Stimulated activated CD8-positive, alpha-beta memory T cell treated with anti-CD3 and anti-CD28 coated beads, Interleukin-12 subunit alpha, Interleukin-12 subunit beta, amount 100 ng/mL, for 24 hours (primary cell): ENCODE measurements at regions not wholly inside any gene's neighbourhood (a gene's known extent, or its start where the extent isn't known, plus 50 kb on each side); places are given as distances from the start of the nearest gene placed in this dataset.

Experiments used
- DNase-seq: peaks from one replicate; pipeline ENCODE4 v3.0.0-alpha.2; 2020; ENCODE audit errors: extremely low read depth

DNA sequence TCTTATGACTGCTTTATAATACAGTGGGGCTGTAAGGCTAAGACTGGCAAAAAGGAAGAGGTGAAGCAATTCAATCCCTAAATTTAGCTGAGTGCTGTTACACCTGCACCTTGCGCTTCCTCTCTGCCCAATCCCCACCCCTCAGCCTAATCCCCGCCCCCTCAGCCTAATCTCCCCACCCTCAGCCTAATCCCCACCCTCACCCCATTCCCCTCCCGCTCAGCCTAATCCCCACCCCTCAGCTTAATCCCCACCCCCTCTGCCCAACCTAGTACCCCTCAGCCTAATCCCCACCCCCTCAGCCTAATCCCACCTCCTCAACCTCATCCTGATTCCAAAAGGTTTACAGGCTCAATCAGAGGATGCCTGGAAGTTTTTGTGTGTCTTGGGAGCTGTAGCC, 155.5 kb downstream of the PMP22 start:
- DNase-seq: no peak

DNA sequence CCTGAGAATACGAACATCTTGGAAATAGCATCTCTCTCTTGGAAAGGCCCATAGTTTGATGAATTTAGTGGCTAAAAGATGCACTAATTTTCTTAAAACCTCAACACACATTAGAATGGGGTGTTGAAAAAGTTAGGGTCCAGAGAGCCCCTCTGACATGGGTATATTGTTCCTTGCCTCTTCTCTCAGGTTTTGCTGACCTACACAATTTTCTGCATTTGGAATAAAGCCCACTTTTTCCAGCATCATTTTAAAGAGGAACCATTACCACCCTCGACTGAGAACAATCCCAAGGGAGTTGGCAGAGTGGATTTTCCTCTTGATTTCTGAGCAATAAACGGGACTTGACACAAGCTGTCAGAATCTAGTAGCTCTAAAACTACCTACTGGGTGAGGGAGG, 156.1 kb downstream of the PMP22 start:
- no peak for DNase-seq

DNA sequence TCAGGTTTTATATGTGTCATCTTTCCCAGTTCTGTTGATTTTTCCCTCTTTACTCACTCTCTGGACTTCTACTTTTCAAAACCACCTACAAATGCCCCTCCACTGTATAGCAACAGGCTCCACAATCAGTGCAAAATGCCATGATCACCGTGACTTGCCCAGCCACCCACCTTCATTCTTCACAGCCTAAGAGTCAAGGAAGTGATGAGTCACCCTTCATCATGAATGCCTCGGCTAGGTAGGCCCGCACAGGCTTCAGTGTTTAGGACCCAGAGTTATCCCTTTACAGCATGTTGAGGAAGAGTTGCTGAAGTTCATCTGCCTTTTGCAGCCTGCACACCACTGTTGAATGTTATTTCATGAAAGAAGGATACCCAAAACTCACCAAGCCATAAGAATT, 158.6 kb downstream of the PMP22 start:
- no peak for DNase-seq

DNA sequence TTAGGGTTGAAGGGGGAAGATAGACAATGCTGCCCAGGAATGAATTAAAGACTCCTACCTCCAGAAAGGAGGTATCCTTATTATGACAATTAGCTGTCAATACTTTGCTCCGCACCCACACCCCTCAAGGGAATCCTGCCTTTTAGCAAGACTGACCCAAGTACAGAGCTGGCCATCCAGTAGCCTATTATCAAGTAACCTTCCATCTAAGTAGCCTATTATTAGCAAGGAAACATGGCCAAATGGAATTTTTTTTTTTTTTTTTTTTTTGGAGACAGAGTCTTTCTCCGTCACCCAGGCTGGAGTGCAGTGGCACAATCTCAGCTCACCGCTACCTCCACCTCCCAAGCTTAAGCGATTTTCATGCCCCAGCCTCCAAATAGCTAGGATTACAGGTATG, 161.3 kb downstream of the PMP22 start:
- no peak for DNase-seq

DNA sequence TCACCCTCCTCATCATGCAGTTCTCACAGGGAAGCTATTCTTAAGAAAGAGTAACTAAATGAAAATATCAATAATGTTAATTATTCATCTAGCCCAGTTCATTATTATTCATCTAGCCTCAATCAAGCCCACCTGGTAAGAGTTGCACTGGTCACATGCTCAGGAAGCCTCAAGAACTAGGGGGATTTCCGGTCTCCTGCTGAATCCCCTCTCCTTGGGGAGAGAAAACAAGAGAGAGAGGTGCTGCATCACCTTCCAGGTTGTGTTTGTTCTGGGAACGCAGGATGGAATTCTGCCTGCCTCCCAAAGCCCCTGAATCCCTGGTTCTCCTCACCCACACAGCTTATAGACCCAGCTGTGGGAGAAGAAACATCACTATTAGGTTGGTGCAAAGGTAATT, 164.0 kb downstream of the PMP22 start:
- DNase-seq: no peak

DNA sequence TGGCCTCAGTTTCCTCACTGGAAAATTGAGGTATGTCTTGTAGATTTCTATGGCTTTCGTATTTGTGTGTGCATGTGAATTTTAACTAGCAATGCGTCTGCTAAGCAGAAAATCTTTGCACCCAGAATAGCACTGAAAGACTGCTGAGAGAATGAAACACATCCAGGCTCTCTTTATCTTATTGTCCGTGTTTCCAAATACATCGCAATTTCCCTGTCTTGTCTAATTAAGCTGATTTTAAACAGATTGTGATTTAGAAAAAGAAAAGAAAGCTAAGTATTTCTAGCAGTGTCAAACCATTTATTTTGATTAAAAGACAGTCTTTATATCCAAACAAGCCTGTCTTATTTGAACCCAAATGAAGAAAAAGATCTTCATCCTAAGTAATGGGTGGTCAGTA, 168.6 kb downstream of the PMP22 start:
- no peak for DNase-seq

DNA sequence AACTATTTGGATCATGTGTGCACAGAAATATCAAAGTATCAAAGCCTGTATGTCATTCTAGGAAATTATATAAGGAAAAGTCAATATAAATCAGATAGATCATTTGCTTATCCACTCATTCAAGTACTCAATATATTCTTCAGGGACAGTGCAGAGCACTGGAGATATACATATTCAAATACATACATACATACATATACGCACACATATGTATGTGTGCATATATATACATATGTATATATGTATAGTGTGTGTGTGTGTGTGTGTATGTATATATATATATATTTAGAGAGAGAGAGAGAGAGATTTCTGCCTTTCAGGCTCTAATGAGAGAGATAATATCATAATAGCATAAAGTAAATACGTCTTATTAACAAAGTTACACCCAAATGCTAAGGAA, 169.2 kb downstream of the PMP22 start:
- DNase-seq: no peak

DNA sequence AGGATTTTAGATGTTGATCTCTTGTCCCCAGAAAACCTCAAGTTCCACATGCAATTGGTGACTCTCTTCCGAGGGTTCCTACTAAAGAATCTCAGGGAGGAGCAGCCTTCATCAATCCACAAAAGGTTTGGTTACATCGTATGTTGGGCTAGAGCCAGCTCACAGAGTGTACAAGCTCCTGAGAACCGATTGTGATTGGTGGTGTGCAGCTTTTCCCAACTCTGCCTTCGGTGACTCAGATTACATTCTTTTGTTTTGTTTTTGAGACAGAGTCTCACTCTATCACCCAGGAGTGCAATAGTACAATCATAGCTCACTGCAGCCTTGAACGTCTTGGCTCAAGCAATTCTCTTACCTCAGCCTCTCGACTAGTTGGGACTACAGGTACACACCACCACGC, 172.4 kb downstream of the PMP22 start:
- no peak for DNase-seq

DNA sequence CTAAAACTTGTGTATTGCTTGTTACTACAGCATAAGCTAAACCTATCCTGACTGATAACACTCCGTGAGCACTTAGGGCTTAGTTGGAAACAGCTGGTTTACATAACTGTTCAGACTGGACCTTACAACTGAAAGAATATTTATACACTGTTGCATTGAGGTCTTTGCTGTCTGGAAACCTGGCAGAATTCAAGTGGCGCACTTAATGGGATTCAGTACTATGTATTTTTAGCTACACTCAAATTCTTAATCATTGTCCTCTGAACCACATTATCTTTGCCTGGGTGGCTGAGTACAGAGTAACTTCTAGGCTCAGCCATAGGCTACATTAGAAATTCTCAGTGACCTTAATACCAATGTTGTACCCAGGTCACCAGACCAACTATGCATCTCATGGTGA, 172.9 kb downstream of the PMP22 start:
- no peak for DNase-seq

DNA sequence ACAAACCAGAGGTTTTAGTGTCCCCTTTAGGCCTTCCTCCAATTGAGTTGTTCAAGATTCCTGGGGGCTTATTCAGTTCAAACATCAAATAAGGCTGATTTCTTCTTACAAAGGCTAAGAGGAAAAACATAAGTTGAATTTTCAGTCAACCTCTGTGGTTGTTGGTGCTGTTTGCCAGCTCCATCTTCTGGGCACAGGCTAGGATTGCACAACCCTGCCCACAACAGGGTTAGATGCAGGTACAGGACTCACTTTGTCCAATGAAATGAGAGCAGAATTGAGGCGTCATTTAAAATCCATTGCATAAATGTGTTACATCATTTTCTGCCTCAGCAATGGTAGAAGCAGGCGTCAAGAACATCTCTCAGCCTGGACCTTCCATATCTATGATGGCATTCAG, 173.3 kb downstream of the PMP22 start:
- no peak for DNase-seq

DNA sequence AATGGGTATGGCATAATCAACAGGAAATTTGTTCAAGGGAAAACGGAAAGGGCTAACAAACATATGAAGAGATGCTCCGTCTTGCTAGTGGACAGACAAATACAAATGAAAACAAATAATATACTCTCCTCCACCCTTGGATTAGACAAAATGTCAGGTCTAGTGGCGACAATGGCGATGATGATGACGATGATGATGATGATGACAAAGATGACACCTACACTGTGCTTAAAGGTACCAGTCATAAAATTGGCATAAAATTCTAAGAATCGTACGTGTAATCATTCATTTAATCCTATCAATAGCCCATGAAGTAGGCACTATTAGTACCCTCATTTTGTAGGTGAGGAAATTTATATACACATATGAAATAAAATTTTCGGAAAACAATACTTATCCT, 174.6 kb downstream of the PMP22 start:
- DNase-seq: no peak

DNA sequence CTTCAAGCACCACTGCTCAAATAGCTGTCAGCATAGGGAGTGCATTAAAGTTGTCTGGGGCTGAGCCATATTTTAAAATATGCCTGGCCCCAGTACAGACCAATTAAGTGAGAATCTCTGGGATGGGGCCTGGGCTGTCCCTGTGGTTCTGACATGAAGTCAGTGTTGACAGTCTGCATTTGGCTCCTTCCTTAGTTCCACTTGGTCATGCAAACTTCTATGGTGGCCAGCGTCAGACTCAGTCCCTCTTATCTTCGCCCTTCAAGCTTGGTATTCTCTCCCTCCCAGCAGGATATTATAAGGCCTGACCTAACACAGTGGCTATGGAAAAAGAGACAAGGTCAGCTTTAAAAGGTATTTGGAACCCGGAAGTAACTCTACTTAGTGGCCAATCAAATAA, 177.2 kb downstream of the PMP22 start:
- no peak for DNase-seq

DNA sequence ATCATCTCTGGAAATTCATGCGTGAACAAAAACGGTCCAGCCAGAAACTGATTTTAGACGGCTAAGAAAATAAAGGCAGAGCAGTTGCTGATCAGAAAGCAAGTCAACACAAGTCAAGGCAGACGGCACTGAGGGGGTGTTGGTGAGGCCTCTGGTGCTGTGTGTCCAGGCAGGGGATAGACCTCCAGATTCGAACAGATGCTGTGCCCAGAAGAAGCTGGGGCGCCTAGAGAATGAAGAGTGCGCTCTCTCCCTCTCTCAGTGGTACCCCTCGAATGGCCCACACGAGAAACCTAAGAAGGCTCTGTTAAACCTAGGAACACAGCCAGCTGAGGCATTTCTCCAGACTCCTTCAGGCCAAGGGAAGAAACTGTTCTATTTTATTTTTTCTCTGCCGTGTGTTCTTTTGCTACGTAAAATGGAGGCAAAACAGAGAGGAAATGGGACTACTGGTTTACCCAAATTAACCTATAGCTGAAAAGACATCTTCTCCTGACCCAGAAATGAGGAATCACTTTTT, 178.3 kb downstream of the PMP22 start:
- DNase-seq: no peak

DNA sequence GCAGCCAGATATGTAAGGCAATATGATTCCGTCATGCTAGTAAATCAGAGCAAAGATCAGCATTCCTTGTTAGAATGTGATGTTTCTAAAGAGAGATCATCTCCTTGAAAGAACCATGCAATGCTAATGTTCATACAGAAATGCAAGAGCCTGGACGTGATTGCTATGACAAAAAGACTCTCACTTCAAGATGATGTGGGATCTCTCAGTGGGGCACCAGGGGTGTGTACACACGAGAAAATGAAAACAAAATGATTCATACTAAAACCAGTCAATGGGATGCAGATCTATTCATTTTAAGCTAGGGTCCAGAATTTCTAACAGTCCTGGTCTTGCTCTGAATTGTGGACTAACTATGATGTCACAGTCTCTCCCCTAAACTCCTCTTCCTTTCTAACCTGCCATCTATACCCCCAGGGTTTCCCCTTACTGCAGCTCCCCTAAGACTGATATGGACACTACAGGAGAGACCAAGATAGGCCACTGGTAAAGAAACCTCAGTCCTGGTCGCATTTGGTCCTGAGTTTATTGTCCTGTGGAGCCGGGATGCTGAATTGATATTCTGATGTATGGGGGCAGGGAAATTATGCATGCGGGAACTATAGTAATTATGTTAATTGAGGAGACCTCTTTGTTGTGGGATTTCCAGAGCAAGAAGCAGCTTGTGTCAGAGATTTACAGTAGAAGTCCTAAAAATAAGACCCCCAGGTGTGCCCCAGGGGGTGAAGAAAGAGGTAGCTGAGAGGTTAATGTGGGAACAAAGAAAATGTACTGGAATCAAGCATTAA, 179.0 kb downstream of the PMP22 start:
- no peak for DNase-seq

DNA sequence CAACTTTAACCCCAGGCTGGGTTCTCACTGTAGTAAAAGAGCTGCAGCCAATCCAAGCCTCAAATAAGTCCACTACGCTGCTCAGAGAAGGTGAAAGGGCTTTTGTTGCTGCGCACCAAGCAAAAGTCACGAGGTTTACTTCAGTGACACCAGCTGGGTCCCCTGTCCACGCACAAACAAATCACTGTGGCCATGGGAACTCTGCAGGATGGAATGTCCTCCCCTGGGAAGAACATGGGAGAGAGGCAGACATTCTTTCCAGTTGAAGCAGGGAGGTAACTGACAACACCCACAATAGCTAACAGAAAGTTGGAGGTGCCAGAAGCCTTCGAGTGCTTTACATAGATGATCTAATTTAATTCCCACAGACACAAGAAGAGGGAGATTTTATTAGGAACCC, 181.9 kb downstream of the PMP22 start:
- no peak for DNase-seq

DNA sequence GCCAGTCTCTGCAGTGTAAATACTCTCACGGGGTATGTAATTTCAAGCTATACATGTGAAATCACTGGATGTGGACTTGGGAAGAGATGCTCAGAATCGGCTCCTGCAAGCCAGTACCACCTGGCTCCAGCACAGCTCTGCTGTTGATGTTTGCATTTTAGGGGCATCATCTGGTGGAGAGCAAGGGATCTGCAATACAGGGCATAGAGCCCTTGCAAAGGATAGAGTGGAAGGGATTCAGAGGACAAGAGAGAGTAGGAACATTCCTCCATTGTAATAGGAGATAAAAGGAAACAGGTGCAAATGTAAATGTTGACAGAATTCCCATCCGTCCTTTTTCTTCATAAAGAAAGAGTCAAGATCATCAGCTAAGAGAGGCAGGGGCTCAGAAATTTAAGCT, 184.1 kb downstream of the PMP22 start:
- DNase-seq: no peak

DNA sequence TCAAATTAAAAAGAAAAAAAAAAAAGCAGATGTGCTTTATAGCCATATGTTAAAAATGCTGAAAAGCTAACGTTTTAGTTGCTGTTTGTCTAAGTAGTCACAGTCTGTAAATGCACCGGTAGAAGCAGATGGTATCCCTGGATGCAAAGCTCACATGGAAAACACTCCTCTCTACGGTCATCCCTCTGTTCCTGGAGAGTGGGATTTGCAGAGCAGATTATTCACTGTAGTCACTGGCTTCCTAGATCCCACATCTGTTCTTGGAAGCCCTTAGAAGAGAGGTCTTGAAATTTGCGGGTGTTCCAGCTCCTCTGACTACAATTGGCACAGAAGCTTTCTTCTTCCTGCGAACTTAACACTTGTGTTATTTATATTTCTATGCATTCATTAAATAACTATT, 186.6 kb downstream of the PMP22 start:
- DNase-seq: no peak

DNA sequence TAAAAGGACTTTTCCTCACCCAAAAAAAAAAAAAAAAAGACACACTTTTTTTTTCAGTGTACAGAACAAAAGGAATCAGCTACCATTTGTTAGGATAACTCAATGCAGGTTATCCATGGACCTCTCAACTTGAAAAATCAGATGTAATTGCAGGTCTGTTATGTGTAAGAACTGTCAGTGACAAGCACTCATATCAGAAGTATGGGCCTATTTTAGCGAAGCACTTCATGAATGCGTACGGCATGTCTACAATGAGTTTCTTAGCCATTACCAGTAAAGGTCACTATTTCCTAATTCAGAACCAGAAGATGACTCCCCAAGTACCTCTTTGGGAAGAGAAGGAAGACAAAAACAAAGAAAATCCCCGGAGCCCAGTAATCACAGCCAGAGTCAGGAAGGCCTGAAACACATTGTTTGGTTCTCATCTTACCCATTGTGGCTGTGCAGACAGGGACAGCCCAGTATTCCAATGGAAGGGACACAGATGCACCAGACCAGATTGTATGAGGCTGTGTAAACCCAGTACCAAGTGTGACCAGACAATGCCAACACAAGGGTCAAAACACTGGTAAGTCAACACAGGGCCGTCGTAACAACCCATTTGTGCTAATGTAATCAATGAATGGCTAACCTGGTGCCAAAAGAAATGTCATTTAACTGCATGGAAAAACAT, 188.0 kb downstream of the PMP22 start:
- no peak for DNase-seq

DNA sequence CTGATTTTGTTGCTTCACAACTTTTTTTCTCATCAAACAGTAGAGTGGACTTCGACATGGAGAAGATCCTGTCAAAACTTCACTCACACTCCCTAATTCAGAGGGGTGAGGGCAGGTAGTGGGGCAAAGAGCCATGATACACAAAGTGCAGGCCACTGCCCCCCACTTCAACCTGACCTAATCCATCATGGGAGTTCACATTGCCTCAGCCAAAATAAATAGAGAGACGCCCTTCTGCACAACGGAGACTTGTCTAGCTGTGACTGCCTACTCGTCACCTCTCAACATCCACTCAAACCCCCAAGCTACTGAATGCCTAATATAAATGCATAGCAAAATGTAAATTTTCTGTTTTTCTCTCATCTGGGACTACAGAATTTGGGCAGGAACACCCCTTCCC, 213.2 kb downstream of the PMP22 start:
- DNase-seq: no peak

DNA sequence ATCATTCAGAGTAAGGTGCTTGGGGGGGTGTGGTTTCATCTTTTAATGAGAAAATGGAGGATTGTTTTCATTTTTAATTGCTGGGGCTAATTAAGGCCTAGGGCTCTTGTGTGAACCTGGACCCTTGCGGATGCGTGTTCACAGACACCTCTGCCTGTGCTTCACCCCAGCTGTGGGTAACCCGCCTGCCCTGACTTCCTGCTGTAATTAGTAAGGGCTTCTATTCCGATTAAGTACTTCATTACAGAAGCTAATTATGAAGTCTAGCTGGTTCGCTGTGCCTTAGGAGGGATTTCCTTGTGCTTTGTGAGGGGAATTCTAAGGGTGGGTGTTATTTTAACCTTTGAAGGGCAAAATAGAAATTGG, 215.3 kb downstream of the PMP22 start:
- no peak for DNase-seq

DNA sequence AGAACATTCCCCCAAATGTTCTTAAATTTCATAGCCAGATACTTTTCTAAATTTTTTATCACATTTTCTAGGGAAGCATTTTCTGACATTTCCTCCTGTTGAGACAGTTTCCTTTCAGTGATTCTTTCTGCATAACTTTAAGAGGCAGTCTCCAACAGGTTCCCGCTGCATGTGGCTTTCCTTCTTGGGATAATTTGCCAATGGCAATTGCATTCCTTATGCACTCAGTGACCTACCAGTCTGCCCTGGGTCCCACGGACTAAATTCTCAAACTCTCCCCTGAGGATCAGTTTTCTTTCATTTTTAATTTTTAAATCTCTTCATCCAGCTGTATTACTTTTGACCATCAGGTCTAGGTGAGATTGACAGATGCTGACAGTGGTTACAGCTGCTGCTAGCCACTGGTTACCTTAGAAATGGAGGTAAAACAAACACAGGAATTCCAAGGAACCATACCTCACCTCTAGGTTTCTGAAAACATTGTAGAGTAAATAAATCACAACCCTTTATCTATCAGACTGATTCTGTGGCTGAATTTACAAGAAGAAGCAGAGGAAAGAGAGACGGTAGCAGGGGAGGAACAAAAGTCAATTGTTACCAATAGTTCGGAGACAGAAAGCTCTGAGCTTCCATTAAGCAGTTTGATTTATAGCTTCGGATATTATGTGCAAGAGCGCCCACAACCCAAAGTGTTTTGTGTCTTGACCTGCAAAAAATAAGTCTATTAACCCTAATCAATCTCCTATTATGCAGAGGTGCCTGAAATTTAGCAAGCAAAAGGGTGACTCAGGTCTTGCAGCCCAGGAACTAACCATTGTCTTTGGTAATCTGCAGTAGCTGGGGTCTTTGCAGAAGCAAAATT, 216.0 kb downstream of the PMP22 start:
- no peak for DNase-seq

DNA sequence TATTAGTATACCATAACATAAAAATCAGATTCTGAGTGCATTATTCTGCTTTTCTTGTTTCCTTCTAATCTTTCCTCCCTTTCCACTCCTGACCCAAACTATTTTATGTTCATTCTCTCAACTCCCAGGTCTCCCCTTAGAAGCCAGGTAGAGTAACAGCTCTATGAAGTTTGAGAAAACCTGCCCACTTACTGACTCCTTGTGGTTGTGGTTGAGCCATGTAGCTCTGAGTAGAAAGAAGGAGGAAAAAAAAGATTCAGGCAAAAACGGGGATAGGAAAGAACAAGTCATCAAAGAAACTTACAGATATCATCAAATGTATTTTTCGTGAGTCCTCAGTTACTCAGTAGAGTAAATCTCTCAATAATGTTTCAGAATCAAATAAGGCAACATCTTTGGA, 216.7 kb downstream of the PMP22 start:
- DNase-seq: no peak

DNA sequence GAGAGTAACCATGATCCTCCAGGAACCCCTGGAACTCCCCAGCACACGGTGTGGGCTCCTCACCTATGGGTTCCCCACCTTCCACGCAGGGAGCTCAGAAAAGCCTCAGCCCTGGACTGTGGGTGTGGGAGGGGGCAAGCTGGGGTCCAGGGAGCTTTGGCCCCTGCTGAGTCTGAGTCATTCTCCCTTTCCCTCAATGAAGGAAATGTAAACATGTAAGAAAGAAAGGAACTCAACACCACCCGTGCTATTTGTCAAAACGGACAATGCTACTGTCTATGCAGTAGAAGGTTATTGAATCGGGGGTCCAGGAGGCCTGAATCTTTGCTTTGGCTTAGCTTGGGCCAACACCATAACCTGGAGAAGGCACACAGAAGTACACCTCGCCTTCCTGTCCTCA, 222.8 kb downstream of the PMP22 start:
- DNase-seq: no peak
